ENCODE measurements at regions not wholly inside any gene's neighbourhood (a gene's known extent, or its start where the extent isn't known, plus 50 kb on each side); places are given as distances from the start of the nearest gene placed in this dataset.
"Not testable (repeated sequence)": the region's sequence is repeated elsewhere in the genome, so short reads cannot be mapped to it uniquely, and the experiment has no call there.

DNA sequence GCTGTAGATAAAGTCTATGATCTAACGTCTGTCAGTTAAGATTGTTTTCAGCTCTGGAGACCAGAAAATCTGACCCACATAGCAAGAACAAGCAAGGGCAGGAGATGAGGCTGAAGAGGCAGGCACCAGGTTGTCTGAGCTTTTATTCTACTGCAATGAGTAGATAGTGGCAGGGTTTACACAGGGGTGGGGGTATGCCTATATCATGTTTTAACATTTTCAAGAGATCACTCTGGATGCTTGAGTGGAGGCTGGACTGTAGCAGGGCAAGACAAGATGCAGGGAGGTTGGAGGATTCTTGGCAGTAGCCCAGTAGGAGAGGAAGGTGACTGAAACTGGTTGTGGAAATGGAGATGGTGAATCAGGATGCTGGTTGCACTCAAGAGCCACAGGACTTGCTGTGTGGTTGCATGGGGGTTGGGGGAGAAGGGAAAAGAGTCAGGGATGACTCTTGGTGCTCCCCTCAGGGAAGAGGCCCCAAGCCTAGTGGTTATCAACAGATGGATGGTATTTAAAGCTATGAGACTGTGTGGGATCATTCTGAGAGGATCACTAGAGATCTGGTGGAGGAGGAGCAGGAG lies 143.1 kb upstream of the KCNJ18 start:
- no peak overlapping the region for H4K8ac ChIP-seq (replicated peaks; ENCODE audit: insufficient read length, low read depth, low read length)
- H2BK20ac ChIP-seq (ENCODE audit: low read depth, low read length, poor library complexity, severe bottlenecking): no peak overlapping the region
- H2BK120ac ChIP-seq (ENCODE audit: low read depth, low read length, poor library complexity, severe bottlenecking): no peak overlapping the region
- no peak overlapping the region for H3K14ac ChIP-seq (ENCODE audit: insufficient read depth, low read length)
- H3K27ac ChIP-seq (ENCODE audit: insufficient read length, low read depth, low read length): no peak overlapping the region
- TF ChIP-seq, protein P1, sequence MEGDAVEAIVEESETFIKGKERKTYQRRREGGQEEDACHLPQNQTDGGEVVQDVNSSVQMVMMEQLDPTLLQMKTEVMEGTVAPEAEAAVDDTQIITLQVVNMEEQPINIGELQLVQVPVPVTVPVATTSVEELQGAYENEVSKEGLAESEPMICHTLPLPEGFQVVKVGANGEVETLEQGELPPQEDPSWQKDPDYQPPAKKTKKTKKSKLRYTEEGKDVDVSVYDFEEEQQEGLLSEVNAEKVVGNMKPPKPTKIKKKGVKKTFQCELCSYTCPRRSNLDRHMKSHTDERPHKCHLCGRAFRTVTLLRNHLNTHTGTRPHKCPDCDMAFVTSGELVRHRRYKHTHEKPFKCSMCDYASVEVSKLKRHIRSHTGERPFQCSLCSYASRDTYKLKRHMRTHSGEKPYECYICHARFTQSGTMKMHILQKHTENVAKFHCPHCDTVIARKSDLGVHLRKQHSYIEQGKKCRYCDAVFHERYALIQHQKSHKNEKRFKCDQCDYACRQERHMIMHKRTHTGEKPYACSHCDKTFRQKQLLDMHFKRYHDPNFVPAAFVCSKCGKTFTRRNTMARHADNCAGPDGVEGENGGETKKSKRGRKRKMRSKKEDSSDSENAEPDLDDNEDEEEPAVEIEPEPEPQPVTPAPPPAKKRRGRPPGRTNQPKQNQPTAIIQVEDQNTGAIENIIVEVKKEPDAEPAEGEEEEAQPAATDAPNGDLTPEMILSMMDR (conservative IDR thresholded peaks at IDR 0.05): no peak
- H3T11ph ChIP-seq (ENCODE audit: low read length): no peak overlapping the region
- no peak overlapping the region for H3K4me2 ChIP-seq (ENCODE audit: insufficient read depth, insufficient read length, low read length)
- H4K5ac ChIP-seq (ENCODE audit: insufficient read length, low read depth, low read length): no peak overlapping the region
- Mint-ChIP-seq H3K4me3 (peak overlapping the region; percentile 31 to 34), H3K27ac (no peak overlapping the region), H3K4me1 (peaks cover 11 to 13% of the 10 kb centered on the region in 2 experiments), H3K27me3 (ENCODE audit: low read depth) (peaks cover 35% of the 10 kb centered on the region), H3K36me3 (ENCODE audit: insufficient read depth in 1 of 3, low read depth in 3 of 3) (peaks cover 8 to 23% (median 11%) of the 10 kb centered on the region in 3 experiments; a peak in 6 of 7 replicates), H3K9me3 (peaks cover 34 to 58% of the 10 kb centered on the region in 2 experiments)
- no peak overlapping the region for H2BK15ac ChIP-seq (ENCODE audit: low read depth, low read length)
- H2AK5ac ChIP-seq (ENCODE audit: insufficient read length, low read length): no peak overlapping the region
- H2BK5ac ChIP-seq (ENCODE audit: insufficient read length, low read length): no peak overlapping the region
- no peak overlapping the region for H3K18ac ChIP-seq (ENCODE audit: insufficient read length, low read depth, low read length)
- no peak overlapping the region for H2AFZ ChIP-seq (ENCODE audit: low read length)
- H3K4ac ChIP-seq (ENCODE audit: low read depth, low read length): no peak overlapping the region
- no peaks in the 10 kb centered on the region for H3K4me1 ChIP-seq (ENCODE audit: insufficient read depth, low read length)
- H3K23ac ChIP-seq (ENCODE audit: insufficient read length, low read depth, low read length): no peak overlapping the region
- no peaks in the 10 kb centered on the region; the same call in 1 of the 2 replicates for H3K27me3 ChIP-seq (ENCODE audit: insufficient read depth, low read length)
- H3K79me2 ChIP-seq (ENCODE audit: insufficient read depth, low read length): no peaks in the 10 kb centered on the region
- no peak overlapping the region for H4K91ac ChIP-seq (ENCODE audit: insufficient read length, low read depth, low read length)
- no peaks in the 10 kb centered on the region for H3K9me3 ChIP-seq (ENCODE audit: control insufficient read depth, low read depth, low read length)
- H2BK12ac ChIP-seq (ENCODE audit: insufficient read length, low read depth, low read length): no peak overlapping the region
- no peak overlapping the region for H3K56ac ChIP-seq (ENCODE audit: insufficient read length, low read depth, low read length)
- no peak for DNase-seq
- peaks cover 5% of the 10 kb centered on the region for H3K23me2 ChIP-seq (ENCODE audit: insufficient read length, low read depth, low read length, poor library complexity, severe bottlenecking)
- H4K20me1 ChIP-seq (ENCODE audit: control insufficient read depth, insufficient read depth, insufficient read length): no peaks in the 10 kb centered on the region
- H3K79me1 ChIP-seq (ENCODE audit: insufficient read depth, low read depth, low read length, poor library complexity, severe bottlenecking): no peaks in the 10 kb centered on the region
- no peak overlapping the region for H3K9ac ChIP-seq (ENCODE audit: extremely low read depth, insufficient read length, low read length)
- WGBS (ENCODE audit: extremely low coverage, insufficient read length, low lambda C conversion rate): no CpG with 5 or more reads among the region's 1 CpG

DNA sequence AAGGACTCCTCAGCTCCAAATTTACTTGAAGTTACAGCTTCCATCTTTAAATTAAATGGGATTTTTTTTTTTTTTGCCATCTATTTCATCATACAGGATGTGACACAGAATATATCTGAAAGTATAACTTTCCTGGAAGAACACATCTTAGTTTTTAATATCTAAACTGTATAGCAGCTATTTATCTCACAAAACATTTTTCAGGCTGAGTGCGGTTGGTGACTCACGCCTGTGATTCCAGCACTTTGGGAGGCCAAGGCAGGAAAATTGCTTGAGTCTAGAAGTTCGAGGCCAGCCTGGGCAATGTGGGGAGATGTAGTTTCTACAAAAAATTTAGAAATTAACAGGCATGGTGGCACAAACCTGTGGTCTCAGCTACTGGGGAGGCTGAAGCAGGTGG lies 142.3 kb upstream of the KCNJ18 start:
- DNase-seq; H3K4ac ChIP-seq (ENCODE audit: low read depth, low read length); H2AFZ ChIP-seq (ENCODE audit: low read length); H3K27ac Mint-ChIP-seq; H3K79me2 ChIP-seq (ENCODE audit: insufficient read depth, low read length); H2BK20ac ChIP-seq (ENCODE audit: low read depth, low read length, poor library complexity, severe bottlenecking); H3K14ac ChIP-seq (ENCODE audit: insufficient read depth, low read length); H3K4me1 ChIP-seq (ENCODE audit: insufficient read depth, low read length); H3T11ph ChIP-seq (ENCODE audit: low read length); H3K27ac ChIP-seq (ENCODE audit: insufficient read length, low read depth, low read length); H3K79me1 ChIP-seq (ENCODE audit: insufficient read depth, low read depth, low read length, poor library complexity, severe bottlenecking); H3K9me3 ChIP-seq (ENCODE audit: control insufficient read depth, low read depth, low read length); H2AK5ac ChIP-seq (ENCODE audit: insufficient read length, low read length); H2BK120ac ChIP-seq (ENCODE audit: low read depth, low read length, poor library complexity, severe bottlenecking); H3K23me2 ChIP-seq (ENCODE audit: insufficient read length, low read depth, low read length, poor library complexity, severe bottlenecking); H2BK5ac ChIP-seq (ENCODE audit: insufficient read length, low read length); H3K18ac ChIP-seq (ENCODE audit: insufficient read length, low read depth, low read length); H3K9ac ChIP-seq (ENCODE audit: extremely low read depth, insufficient read length, low read length); H4K8ac ChIP-seq (replicated peaks; ENCODE audit: insufficient read length, low read depth, low read length); H4K20me1 ChIP-seq (ENCODE audit: control insufficient read depth, insufficient read depth, insufficient read length); H2BK12ac ChIP-seq (ENCODE audit: insufficient read length, low read depth, low read length); H2BK15ac ChIP-seq (ENCODE audit: low read depth, low read length); H4K5ac ChIP-seq (ENCODE audit: insufficient read length, low read depth, low read length); H3K23ac ChIP-seq (ENCODE audit: insufficient read length, low read depth, low read length); H3K27me3 ChIP-seq (ENCODE audit: insufficient read depth, low read length); H3K4me2 ChIP-seq (ENCODE audit: insufficient read depth, insufficient read length, low read length); H4K91ac ChIP-seq (ENCODE audit: insufficient read length, low read depth, low read length); H3K56ac ChIP-seq (ENCODE audit: insufficient read length, low read depth, low read length): not testable (repeated sequence)
- Mint-ChIP-seq H3K4me3 (peak overlapping the region; percentile 71 to 79), H3K4me1 (peaks cover 11 to 13% of the 10 kb centered on the region in 2 experiments), H3K9me3 (peaks cover 38 to 56% of the 10 kb centered on the region in 2 experiments), H3K36me3 (ENCODE audit: insufficient read depth in 1 of 3, low read depth in 3 of 3) (peaks cover 7 to 16% (median 8%) of the 10 kb centered on the region in 3 experiments; a peak in 6 of 7 replicates), H3K27me3 (ENCODE audit: low read depth) (peaks cover 35% of the 10 kb centered on the region)
- WGBS (ENCODE audit: extremely low coverage, insufficient read length, low lambda C conversion rate): no CpG with 5 or more reads among the region's 3 CpGs

All from H9 (cell line).